GM12878 (cell line): ENCODE measurements at regions not wholly inside any gene's neighbourhood (a gene's known extent, or its start where the extent isn't known, plus 50 kb on each side); places are given as distances from the start of the nearest gene placed in this dataset.

ENCODE experiments used
- ATAC-seq: fragments of 200-7000 bp; cut with Tn5 transposase; 3 replicates; pipeline ENCODE4 v1.9.1; 2020; ENCODE audit warnings: mild to moderate bottlenecking, moderate library complexity
- BruUV-seq: library from RNA; stranded (reverse); fragments of 400-500 nt; replicated peaks from 2 replicates; lab custom pipeline; 2021; lab: Mats Ljungman, UMichigan
- CTCF ChIA-PET: fragments of 300-600 bp; sonication (Branson Sonifier 250); formaldehyde crosslinking; extraction: SDS; loops from one replicate; lab custom pipeline; 2021; ENCODE audit warnings: inconsistent platforms; lab: Yijun Ruan, JAX
- POLR2A ChIA-PET: fragments of 350-600 bp; formaldehyde crosslinking; extraction: SDS; loops from one replicate; lab custom pipeline; 2021; ENCODE audit warnings: inconsistent platforms; lab: Charles Lee
- RAD21 ChIA-PET: fragments of 300-600 bp; sonication (Branson Sonifier 250); formaldehyde crosslinking; loops from one replicate; lab custom pipeline; 2023; ENCODE audit warnings: antibody characterized with exemption; ENCODE audit not compliant: unreplicated experiment; lab: Charles Lee
- SMC1A ChIA-PET: fragments of 300-600 bp; sonication (Branson Sonifier 250); formaldehyde crosslinking; loops from one replicate; lab custom pipeline; 2023; ENCODE audit not compliant: unreplicated experiment, uncharacterized antibody; lab: Charles Lee
- DNase-seq: peaks from one replicate; pipeline ENCODE4 v3.0.0-alpha.2; 2011; ENCODE audit warnings: low read depth, low spot score
- FAIRE-seq: peaks from 3 replicates; lab custom pipeline; 2011; peaks lifted over from hg19 to GRCh38; lab: Jason Lieb, UNC
- H2AFZ ChIP-seq: 2 replicates; pipeline ENCODE4 v1.6.0; 2011; ENCODE audit warnings: low read depth, low read length, control low read depth; ENCODE audit not compliant: control insufficient read depth
- H3K27ac ChIP-seq: 2 replicates; pipeline ENCODE4 v1.5.1; 2011; ENCODE audit warnings: control low read depth; ENCODE audit not compliant: control insufficient read depth, insufficient read depth
- H3K27me3 ChIP-seq, 2 experiments: replicated peaks in 1 of 2; 2 replicates each; pipeline versions ENCODE4 v1.6.0 to v1.6.1; 2011; ENCODE audit warnings: low read length in 1 of 2; ENCODE audit not compliant: control insufficient read depth in 2 of 2, insufficient read depth in 2 of 2
- H3K36me3 ChIP-seq, 2 experiments: 2 replicates each; pipeline ENCODE4 v1.5.1; 2011; ENCODE audit warnings: low read length in 1 of 2; ENCODE audit not compliant: control insufficient read depth in 2 of 2, insufficient read depth in 2 of 2
- H3K4me1 ChIP-seq: 2 replicates; pipeline ENCODE4 v1.6.1; 2011; ENCODE audit warnings: mild to moderate bottlenecking, low read length, moderate library complexity, mixed read lengths; ENCODE audit not compliant: control insufficient read depth, insufficient read depth
- H3K4me2 ChIP-seq: 2 replicates; pipeline ENCODE4 v1.6.0; 2011; ENCODE audit warnings: control low read depth; ENCODE audit not compliant: control insufficient read depth, insufficient read depth
- H3K4me3 ChIP-seq: fragments of 200-600 bp; sonication (generic); 2 replicates; pipeline ENCODE4 v1.5.1; 2016
- H3K79me2 ChIP-seq: 2 replicates; pipeline ENCODE4 v1.6.0; 2011; ENCODE audit warnings: low read length; ENCODE audit not compliant: control insufficient read depth, insufficient read depth
- H3K9ac ChIP-seq: 2 replicates; pipeline ENCODE4 v1.8.0; 2011; ENCODE audit warnings: low read length, control low read depth, mixed read lengths; ENCODE audit not compliant: control insufficient read depth, insufficient read depth
- H3K9me3 ChIP-seq: replicated peaks from 3 replicates; pipeline ENCODE4 v1.5.1; 2011; ENCODE audit warnings: mild to moderate bottlenecking, low read length; ENCODE audit not compliant: control insufficient read depth, insufficient read depth
- H4K20me1 ChIP-seq: 2 replicates; pipeline ENCODE4 v1.6.0; 2011; ENCODE audit not compliant: control insufficient read depth, insufficient read depth
- BCL3 ChIP-seq: IDR thresholded peaks from 2 replicates; pipeline ENCODE4 v1.6.1; 2011; ENCODE audit warnings: borderline replicate concordance, low read depth, mild to moderate bottlenecking, moderate library complexity, low read length; ENCODE audit not compliant: insufficient read depth, poor library complexity, severe bottlenecking
- BCLAF1 ChIP-seq: fragments of 450-650 bp; IDR thresholded peaks from 2 replicates; pipeline ENCODE4 v1.6.1; 2017; ENCODE audit warnings: antibody characterized with exemption, mild to moderate bottlenecking, moderate library complexity
- NFIC ChIP-seq: IDR thresholded peaks from 2 replicates; pipeline ENCODE4 v1.6.1; 2012; ENCODE audit warnings: low read depth, mild to moderate bottlenecking, inconsistent platforms, low read length, moderate library complexity
- WGBS: methylation state at CpG from one replicate; pipeline ENCODE4 v1.1.6; 2016; ENCODE audit warnings: low lambda C conversion rate; ENCODE audit not compliant: insufficient replicate concordance, insufficient coverage; ENCODE audit errors: missing lambda C conversion rate; 5-methylcytosine and 5-hydroxymethylcytosine counted together
- in situ Hi-C: fragments of 300-500 bp; cut with MboI; formaldehyde crosslinking; loops from 9 replicates; pipeline ENCODE4 v1.14.3; 2018; ENCODE audit warnings: mixed read lengths
- intact Hi-C: fragments of 100-400 bp; cut with micrococcal nuclease; formaldehyde crosslinking; loops from one replicate; pipeline ENCODE4 v1.14.2; 2022; ENCODE audit not compliant: unreplicated experiment

GRCh38 chr12:73445658-73446324, 1091.8 kb upstream of the ATXN7L3B start:
- CTCF ChIA-PET: no interaction called here
- H3K27ac ChIP-seq: no peak overlapping the region
- no peaks in the 10 kb centered on the region for H3K79me2 ChIP-seq
- H4K20me1 ChIP-seq: no peaks in the 10 kb centered on the region
- H3K9me3 ChIP-seq: no peaks in the 10 kb centered on the region
- ATAC-seq (peak; percentile 45), FAIRE-seq (no peak), DNase-seq (no peak)
- SMC1A ChIA-PET: interaction anchor here (1.0 to 1.2 kb wide), 3 partner anchors 19 to 29 kb away, joined by 3 to 4 read pairs (median 3); no protein-coding TSS in a partner anchor
- no peak overlapping the region for H3K4me3 ChIP-seq
- 0 out of 2 replicates have a peak overlapping the region, but pooled peaks have one; percentile 25 for H3K4me2 ChIP-seq
- intact Hi-C loops (no loop called here), in situ Hi-C loops (no loop called here)
- H3K36me3 ChIP-seq: no peaks in the 10 kb centered on the region
- TF ChIP-seq BCL3 (no peak), NFIC (peak; percentile 42; the same call in 1 of the 2 replicates), BCLAF1 (no peak)
- no peak overlapping the region for H2AFZ ChIP-seq
- POLR2A ChIA-PET: no interaction called here
- no peak overlapping the region for H3K9ac ChIP-seq
- H3K4me1 ChIP-seq: no peaks in the 10 kb centered on the region
- WGBS: 2% methylated on average over 2 of the region's 2 CpGs
- H3K27me3 ChIP-seq: no peaks in the 10 kb centered on the region
- no TSS peak for BruUV-seq
- RAD21 ChIA-PET: interaction anchor here (1.1 kb wide), 1 partner anchor 9 kb away, joined by 3 read pairs; no protein-coding TSS in a partner anchor
